GM12878 (cell line): ENCODE measurements at regions not wholly inside any gene's neighbourhood (a gene's known extent, or its start where the extent isn't known, plus 50 kb on each side); places are given as distances from the start of the nearest gene placed in this dataset.

Experiments used
- ATAC-seq: fragments of 200-7000 bp; cut with Tn5 transposase; 3 replicates; pipeline ENCODE4 v1.9.1; 2020; ENCODE audit warnings: mild to moderate bottlenecking, moderate library complexity
- BruUV-seq: library from RNA; stranded (reverse); fragments of 400-500 nt; replicated peaks from 2 replicates; lab custom pipeline; 2021; lab: Mats Ljungman, UMichigan
- CTCF ChIA-PET: fragments of 300-600 bp; sonication (Branson Sonifier 250); formaldehyde crosslinking; extraction: SDS; loops from one replicate; lab custom pipeline; 2021; ENCODE audit warnings: inconsistent platforms; lab: Yijun Ruan, JAX
- POLR2A ChIA-PET: fragments of 350-600 bp; formaldehyde crosslinking; extraction: SDS; loops from one replicate; lab custom pipeline; 2021; ENCODE audit warnings: inconsistent platforms; lab: Charles Lee
- RAD21 ChIA-PET: fragments of 300-600 bp; sonication (Branson Sonifier 250); formaldehyde crosslinking; loops from one replicate; lab custom pipeline; 2023; ENCODE audit warnings: antibody characterized with exemption; ENCODE audit not compliant: unreplicated experiment; lab: Charles Lee
- SMC1A ChIA-PET: fragments of 300-600 bp; sonication (Branson Sonifier 250); formaldehyde crosslinking; loops from one replicate; lab custom pipeline; 2023; ENCODE audit not compliant: unreplicated experiment, uncharacterized antibody; lab: Charles Lee
- DNase-seq: peaks from one replicate; pipeline ENCODE4 v3.0.0-alpha.2; 2011; ENCODE audit warnings: low read depth, low spot score
- FAIRE-seq: peaks from 3 replicates; lab custom pipeline; 2011; peaks lifted over from hg19 to GRCh38; lab: Jason Lieb, UNC
- H2AFZ ChIP-seq: 2 replicates; pipeline ENCODE4 v1.6.0; 2011; ENCODE audit warnings: low read depth, low read length, control low read depth; ENCODE audit not compliant: control insufficient read depth
- H3K27ac ChIP-seq: 2 replicates; pipeline ENCODE4 v1.5.1; 2011; ENCODE audit warnings: control low read depth; ENCODE audit not compliant: control insufficient read depth, insufficient read depth
- H3K27me3 ChIP-seq, 2 experiments: replicated peaks in 1 of 2; 2 replicates each; pipeline versions ENCODE4 v1.6.0 to v1.6.1; 2011; ENCODE audit warnings: low read length in 1 of 2; ENCODE audit not compliant: control insufficient read depth in 2 of 2, insufficient read depth in 2 of 2
- H3K36me3 ChIP-seq, 2 experiments: 2 replicates each; pipeline ENCODE4 v1.5.1; 2011; ENCODE audit warnings: low read length in 1 of 2; ENCODE audit not compliant: control insufficient read depth in 2 of 2, insufficient read depth in 2 of 2
- H3K4me1 ChIP-seq: 2 replicates; pipeline ENCODE4 v1.6.1; 2011; ENCODE audit warnings: mild to moderate bottlenecking, low read length, moderate library complexity, mixed read lengths; ENCODE audit not compliant: control insufficient read depth, insufficient read depth
- H3K4me2 ChIP-seq: 2 replicates; pipeline ENCODE4 v1.6.0; 2011; ENCODE audit warnings: control low read depth; ENCODE audit not compliant: control insufficient read depth, insufficient read depth
- H3K4me3 ChIP-seq: fragments of 200-600 bp; sonication (generic); 2 replicates; pipeline ENCODE4 v1.5.1; 2016
- H3K79me2 ChIP-seq: 2 replicates; pipeline ENCODE4 v1.6.0; 2011; ENCODE audit warnings: low read length; ENCODE audit not compliant: control insufficient read depth, insufficient read depth
- H3K9ac ChIP-seq: 2 replicates; pipeline ENCODE4 v1.8.0; 2011; ENCODE audit warnings: low read length, control low read depth, mixed read lengths; ENCODE audit not compliant: control insufficient read depth, insufficient read depth
- H3K9me3 ChIP-seq: replicated peaks from 3 replicates; pipeline ENCODE4 v1.5.1; 2011; ENCODE audit warnings: mild to moderate bottlenecking, low read length; ENCODE audit not compliant: control insufficient read depth, insufficient read depth
- H4K20me1 ChIP-seq: 2 replicates; pipeline ENCODE4 v1.6.0; 2011; ENCODE audit not compliant: control insufficient read depth, insufficient read depth
- ASH2L ChIP-seq: fragments of 300-600, 200-600 bp; sonication (generic); IDR thresholded peaks from 2 replicates; pipeline ENCODE4 v1.6.1; 2017; ENCODE audit warnings: low read depth, mild to moderate bottlenecking, borderline replicate concordance
- IKZF1 ChIP-seq: fragments of 450-650 bp; conservative IDR thresholded peaks from 2 replicates; pipeline ENCODE4 v1.6.1; 2017; ENCODE audit warnings: antibody characterized with exemption, mild to moderate bottlenecking
- PKNOX1 ChIP-seq: fragments of 450-650 bp; IDR thresholded peaks from 2 replicates; pipeline ENCODE4 v1.6.1; 2016; ENCODE audit warnings: mild to moderate bottlenecking
- RB1 ChIP-seq: fragments of 450-650 bp; formaldehyde crosslinking; IDR thresholded peaks from 2 replicates; pipeline ENCODE4 v1.6.1; 2017; ENCODE audit warnings: mild to moderate bottlenecking, borderline replicate concordance
- SIX5 ChIP-seq: IDR thresholded peaks from 2 replicates; pipeline ENCODE4 v1.6.1; 2011; ENCODE audit warnings: mild to moderate bottlenecking, low read depth, low read length, moderate library complexity; ENCODE audit not compliant: severe bottlenecking
- ZBTB40 ChIP-seq: fragments of 450-650 bp; IDR thresholded peaks from 2 replicates; pipeline ENCODE4 v1.6.1; 2016; ENCODE audit warnings: mild to moderate bottlenecking, moderate library complexity, borderline replicate concordance
- WGBS: methylation state at CpG from one replicate; pipeline ENCODE4 v1.1.6; 2016; ENCODE audit warnings: low lambda C conversion rate; ENCODE audit not compliant: insufficient replicate concordance, insufficient coverage; ENCODE audit errors: missing lambda C conversion rate; 5-methylcytosine and 5-hydroxymethylcytosine counted together
- in situ Hi-C: fragments of 300-500 bp; cut with MboI; formaldehyde crosslinking; loops from 9 replicates; pipeline ENCODE4 v1.14.3; 2018; ENCODE audit warnings: mixed read lengths
- intact Hi-C: fragments of 100-400 bp; cut with micrococcal nuclease; formaldehyde crosslinking; loops from one replicate; pipeline ENCODE4 v1.14.2; 2022; ENCODE audit not compliant: unreplicated experiment

- CTCF ChIA-PET = no interaction called here
- Histone ChIP-seq H3K36me3 (no peaks in the 10 kb centered on the region), H3K9ac (no peak overlapping the region), H3K4me2 (no peak overlapping the region), H3K4me1 (no peaks in the 10 kb centered on the region), H3K79me2 (no peaks in the 10 kb centered on the region)
- ATAC-seq (no peak), DNase-seq (no peak), FAIRE-seq (no peak)
- SMC1A ChIA-PET = no interaction called here
- RAD21 ChIA-PET = no interaction called here
- intact Hi-C loops = no loop called here
- POLR2A ChIA-PET = no interaction called here
- TF ChIP-seq RB1 = no peak
- no peak for TF ChIP-seq ZBTB40
- TF ChIP-seq PKNOX1 = no peak
- no peak for TF ChIP-seq IKZF1
- TF ChIP-seq SIX5 = no peak
- no peak for TF ChIP-seq ASH2L
- TF ChIP-seq, all 136 proteins: peak for 0
- WGBS = 53% methylated on average over 29 of the region's 29 CpGs
- no peaks in the 10 kb centered on the region; the same call in 2 of the 3 replicates for H3K9me3 ChIP-seq
- no peak overlapping the region for H3K4me3 ChIP-seq
- no peaks in the 10 kb centered on the region for H4K20me1 ChIP-seq
- in situ Hi-C loops = no loop called here
- H3K27ac ChIP-seq = no peak overlapping the region
- H3K27me3 ChIP-seq = no peaks in the 10 kb centered on the region
- no peak overlapping the region for H2AFZ ChIP-seq
- BruUV-seq = no TSS peak
These were observed 123.2 kb upstream of the SPACA7 start for GRCh38 chr13:112252804-112253590.
